Sigmoid colon (tissue), 6 donors: ENCODE measurements at regions not wholly inside any gene's neighbourhood (a gene's known extent, or its start where the extent isn't known, plus 50 kb on each side); places are given as distances from the start of the nearest gene placed in this dataset.

Experiments
- DNase-seq: peaks from one replicate; pipeline ENCODE4 v3.0.0-alpha.2; 2019
- H3K27ac ChIP-seq, 4 donors: fragments of 200-600 bp; sonication (generic); one replicate each; pipeline ENCODE4 v1.5.1; 2016 to 2019; ENCODE audit warnings: mild to moderate bottlenecking in 1 of 4
- H3K27me3 ChIP-seq, 3 donors: fragments of 200-600 bp; sonication (generic); one replicate each; pipeline ENCODE4 v1.5.1; 2019; ENCODE audit warnings: mild to moderate bottlenecking in 1 of 3
- H3K36me3 ChIP-seq, 4 donors: fragments of 200-600 bp; sonication (generic); one replicate each; pipeline ENCODE4 v1.5.1; 2016 to 2019
- H3K4me1 ChIP-seq, 4 donors: fragments of 200-600 bp; sonication (generic); one replicate each; pipeline ENCODE4 v1.5.1; 2017 to 2019
- H3K4me3 ChIP-seq, 4 donors: fragments of 200-600 bp; sonication (generic); one replicate each; pipeline ENCODE4 v1.5.1; 2017 to 2019; ENCODE audit warnings: mild to moderate bottlenecking in 2 of 4, moderate library complexity in 1 of 4
- H3K9me3 ChIP-seq, 4 donors: fragments of 200-600 bp in 3 of 4; sonication (generic) in 3 of 4; one replicate each; pipeline versions ENCODE4 v1.5.1 to v1.6.1; 2013 to 2019
- CTCF ChIP-seq, 4 experiments: fragments of 450-650 bp in 3 of 4; fragments of 200-600 bp in 1 of 4; IDR thresholded peaks; one replicate each; pipeline ENCODE4 v1.5.1; 2016 to 2019; ENCODE audit warnings: antibody characterized with exemption in 4 of 4, mild to moderate bottlenecking in 3 of 4, moderate library complexity in 2 of 4
- EP300 ChIP-seq, 4 donors: sonication (generic); formaldehyde crosslinking; IDR thresholded peaks; one replicate each; pipeline ENCODE4 v1.6.1; 2017; ENCODE audit warnings: antibody characterized with exemption in 4 of 4
- POLR2A ChIP-seq, 2 donors: fragments of 450-650 bp; IDR thresholded peaks; one replicate each; pipeline ENCODE4 v1.6.1; 2016; ENCODE audit warnings: antibody characterized with exemption in 2 of 2, mild to moderate bottlenecking in 2 of 2, moderate library complexity in 2 of 2
- POLR2AphosphoS5 ChIP-seq, 4 donors: sonication (generic); formaldehyde crosslinking; IDR thresholded peaks; one replicate each; pipeline ENCODE4 v1.6.1; 2017; ENCODE audit warnings: antibody characterized with exemption in 4 of 4
- WGBS, 2 donors: extraction: QIAGEN DNeasy Blood & Tissue Kit; methylation state at CpG; one replicate each; pipeline ENCODE4 v1.1.7; 2013; 5-methylcytosine and 5-hydroxymethylcytosine counted together
- intact Hi-C: fragments of 100-400 bp; cut with DNase I; formaldehyde crosslinking; loops from one replicate; pipeline ENCODE4 v1.15.1; 2023
- donor health status: healthy with polysubstance abuse.
- donor health status: healthy.

DNA sequence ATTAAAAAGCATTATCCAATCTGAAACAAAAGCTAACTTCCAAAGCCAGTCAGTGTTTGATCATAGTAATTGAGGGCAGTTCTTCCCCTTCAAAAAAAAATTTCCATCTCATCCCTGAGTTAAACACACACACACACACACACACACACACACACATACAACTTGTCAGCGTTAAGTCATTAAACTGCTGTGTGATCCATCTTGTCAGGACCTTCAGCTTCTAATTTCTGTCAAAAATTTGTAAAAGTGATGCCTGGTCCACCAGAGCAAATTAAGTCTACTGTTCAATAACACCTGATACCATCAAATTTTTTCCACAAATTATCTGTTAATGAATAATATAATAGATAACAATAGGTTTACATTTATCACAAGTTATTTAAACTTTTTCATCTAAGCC, 198.7 kb downstream of the GPX5 start:
- no peak overlapping the region for H3K27ac ChIP-seq
- H3K36me3 ChIP-seq, result no peaks in the 10 kb centered on the region
- intact Hi-C loops, result no loop called here
- peaks cover 0 to 89% (median 12%) of the 10 kb centered on the region in 3 donors for H3K27me3 ChIP-seq
- no peak for TF ChIP-seq POLR2AphosphoS5 (IDR thresholded peaks at IDR 0.05)
- TF ChIP-seq EP300 (IDR thresholded peaks at IDR 0.05), result no peak
- TF ChIP-seq CTCF (IDR thresholded peaks at IDR 0.05), result no peak
- no peak for TF ChIP-seq POLR2A (IDR thresholded peaks at IDR 0.05)
- H3K4me3 ChIP-seq, result no peak overlapping the region
- H3K4me1 ChIP-seq, result peaks cover 0 to 8% (median 0%) of the 10 kb centered on the region in 4 donors
- H3K9me3 ChIP-seq, result no peaks in the 10 kb centered on the region
- 27 to 57% methylated on average over 1 of the region's 1 CpG for WGBS, 2 donors
- DNase-seq, result no peak

GRCh38 chr6:28725274-28725809, 198.4 kb downstream of the TRIM27 start:
- no peak overlapping the region for H3K27ac ChIP-seq
- no peaks in the 10 kb centered on the region for H3K36me3 ChIP-seq
- peaks cover 0 to 89% (median 12%) of the 10 kb centered on the region in 3 donors for H3K27me3 ChIP-seq
- TF ChIP-seq EP300 (IDR thresholded peaks at IDR 0.05) (no peak), POLR2AphosphoS5 (IDR thresholded peaks at IDR 0.05) (no peak), POLR2A (IDR thresholded peaks at IDR 0.05) (no peak), CTCF (IDR thresholded peaks at IDR 0.05) (no peak)
- H3K4me1 ChIP-seq, result peaks cover 0 to 8% (median 0%) of the 10 kb centered on the region in 4 donors
- no peak for DNase-seq
- 40 to 65% methylated on average over 2 of the region's 2 CpGs for WGBS, 2 donors
- no peak overlapping the region for H3K4me3 ChIP-seq
- H3K9me3 ChIP-seq, result no peaks in the 10 kb centered on the region
- intact Hi-C loops, result no loop called here

GRCh38 chr6:28725890-28726348, 197.9 kb downstream of the TRIM27 start:
- Histone ChIP-seq H3K4me1 (peaks cover 0 to 8% (median 0%) of the 10 kb centered on the region in 4 donors), H3K4me3 (no peak overlapping the region), H3K27ac (no peak overlapping the region), H3K36me3 (no peaks in the 10 kb centered on the region), H3K9me3 (no peaks in the 10 kb centered on the region), H3K27me3 (peaks cover 0 to 89% (median 12%) of the 10 kb centered on the region in 3 donors)
- TF ChIP-seq CTCF (IDR thresholded peaks at IDR 0.05) (no peak), POLR2AphosphoS5 (IDR thresholded peaks at IDR 0.05) (no peak), POLR2A (IDR thresholded peaks at IDR 0.05) (no peak), EP300 (IDR thresholded peaks at IDR 0.05) (no peak)
- intact Hi-C loops, result no loop called here
- WGBS, 2 donors, result 38 to 82% methylated on average over 7 of the region's 7 CpGs
- DNase-seq, result no peak

DNA sequence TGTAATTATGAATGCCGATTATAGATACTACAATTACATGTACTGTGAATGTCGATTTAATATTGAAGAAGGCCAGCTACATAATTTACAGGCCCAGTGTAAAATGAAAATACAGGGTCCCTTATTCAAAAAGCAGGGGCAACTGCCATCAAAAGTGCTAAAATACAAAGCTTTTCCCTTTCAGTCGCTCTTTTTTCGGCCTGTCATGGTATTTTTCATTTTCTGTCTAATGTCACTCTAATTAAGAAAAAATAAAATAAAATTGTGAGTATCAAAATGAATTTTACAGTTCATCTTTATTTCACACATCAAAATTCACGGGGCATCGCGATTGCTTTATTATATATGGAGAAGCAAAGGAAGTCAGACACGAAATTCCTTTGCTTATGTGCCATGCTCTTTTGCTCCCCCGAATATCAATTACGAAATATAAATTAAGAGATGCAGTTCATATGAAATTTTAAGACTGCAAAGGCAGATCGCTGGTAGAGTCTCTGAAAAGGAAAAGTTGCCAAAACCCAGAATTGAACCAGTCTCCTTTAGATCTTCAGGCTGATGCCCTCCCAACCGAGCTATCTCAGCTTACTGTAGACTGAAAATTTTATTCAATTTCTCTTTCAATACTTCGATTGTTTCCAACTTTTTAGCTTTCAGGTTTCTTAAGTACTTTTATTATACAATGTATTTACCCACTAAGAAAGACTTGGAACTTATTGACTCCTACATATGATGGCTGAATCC, 197.0 kb downstream of the TRIM27 start:
- DNase-seq, result no peak
- 73 to 87% methylated on average over 13 of the region's 13 CpGs for WGBS, 2 donors
- Histone ChIP-seq H3K4me3 (no peak overlapping the region), H3K9me3 (no peaks in the 10 kb centered on the region), H3K4me1 (peaks cover 0 to 8% (median 0%) of the 10 kb centered on the region in 4 donors), H3K36me3 (no peaks in the 10 kb centered on the region), H3K27me3 (peaks cover 0 to 91% (median 14%) of the 10 kb centered on the region in 3 donors), H3K27ac (no peak overlapping the region)
- TF ChIP-seq POLR2A (IDR thresholded peaks at IDR 0.05), result no peak
- no peak for TF ChIP-seq POLR2AphosphoS5 (IDR thresholded peaks at IDR 0.05)
- no peak for TF ChIP-seq EP300 (IDR thresholded peaks at IDR 0.05)
- no peak for TF ChIP-seq CTCF (IDR thresholded peaks at IDR 0.05)
- intact Hi-C loops, result no loop called here
